GM12878 (cell line): ENCODE measurements at regions not wholly inside any gene's neighbourhood (a gene's known extent, or its start where the extent isn't known, plus 50 kb on each side); places are given as distances from the start of the nearest gene placed in this dataset.

Experiments used
- ATAC-seq: fragments of 200-7000 bp; cut with Tn5 transposase; 3 replicates; pipeline ENCODE4 v1.9.1; 2020; ENCODE audit warnings: mild to moderate bottlenecking, moderate library complexity
- BruUV-seq: library from RNA; stranded (reverse); fragments of 400-500 nt; replicated peaks from 2 replicates; lab custom pipeline; 2021; lab: Mats Ljungman, UMichigan
- CTCF ChIA-PET: fragments of 300-600 bp; sonication (Branson Sonifier 250); formaldehyde crosslinking; extraction: SDS; loops from one replicate; lab custom pipeline; 2021; ENCODE audit warnings: inconsistent platforms; lab: Yijun Ruan, JAX
- POLR2A ChIA-PET: fragments of 350-600 bp; formaldehyde crosslinking; extraction: SDS; loops from one replicate; lab custom pipeline; 2021; ENCODE audit warnings: inconsistent platforms; lab: Charles Lee
- RAD21 ChIA-PET: fragments of 300-600 bp; sonication (Branson Sonifier 250); formaldehyde crosslinking; loops from one replicate; lab custom pipeline; 2023; ENCODE audit warnings: antibody characterized with exemption; ENCODE audit not compliant: unreplicated experiment; lab: Charles Lee
- SMC1A ChIA-PET: fragments of 300-600 bp; sonication (Branson Sonifier 250); formaldehyde crosslinking; loops from one replicate; lab custom pipeline; 2023; ENCODE audit not compliant: unreplicated experiment, uncharacterized antibody; lab: Charles Lee
- DNase-seq: peaks from one replicate; pipeline ENCODE4 v3.0.0-alpha.2; 2011; ENCODE audit warnings: low read depth, low spot score
- FAIRE-seq: peaks from 3 replicates; lab custom pipeline; 2011; peaks lifted over from hg19 to GRCh38; lab: Jason Lieb, UNC
- H2AFZ ChIP-seq: 2 replicates; pipeline ENCODE4 v1.6.0; 2011; ENCODE audit warnings: low read depth, low read length, control low read depth; ENCODE audit not compliant: control insufficient read depth
- H3K27ac ChIP-seq: 2 replicates; pipeline ENCODE4 v1.5.1; 2011; ENCODE audit warnings: control low read depth; ENCODE audit not compliant: control insufficient read depth, insufficient read depth
- H3K27me3 ChIP-seq, 2 experiments: replicated peaks in 1 of 2; 2 replicates each; pipeline versions ENCODE4 v1.6.0 to v1.6.1; 2011; ENCODE audit warnings: low read length in 1 of 2; ENCODE audit not compliant: control insufficient read depth in 2 of 2, insufficient read depth in 2 of 2
- H3K36me3 ChIP-seq, 2 experiments: 2 replicates each; pipeline ENCODE4 v1.5.1; 2011; ENCODE audit warnings: low read length in 1 of 2; ENCODE audit not compliant: control insufficient read depth in 2 of 2, insufficient read depth in 2 of 2
- H3K4me1 ChIP-seq: 2 replicates; pipeline ENCODE4 v1.6.1; 2011; ENCODE audit warnings: mild to moderate bottlenecking, low read length, moderate library complexity, mixed read lengths; ENCODE audit not compliant: control insufficient read depth, insufficient read depth
- H3K4me2 ChIP-seq: 2 replicates; pipeline ENCODE4 v1.6.0; 2011; ENCODE audit warnings: control low read depth; ENCODE audit not compliant: control insufficient read depth, insufficient read depth
- H3K4me3 ChIP-seq: fragments of 200-600 bp; sonication (generic); 2 replicates; pipeline ENCODE4 v1.5.1; 2016
- H3K79me2 ChIP-seq: 2 replicates; pipeline ENCODE4 v1.6.0; 2011; ENCODE audit warnings: low read length; ENCODE audit not compliant: control insufficient read depth, insufficient read depth
- H3K9ac ChIP-seq: 2 replicates; pipeline ENCODE4 v1.8.0; 2011; ENCODE audit warnings: low read length, control low read depth, mixed read lengths; ENCODE audit not compliant: control insufficient read depth, insufficient read depth
- H3K9me3 ChIP-seq: replicated peaks from 3 replicates; pipeline ENCODE4 v1.5.1; 2011; ENCODE audit warnings: mild to moderate bottlenecking, low read length; ENCODE audit not compliant: control insufficient read depth, insufficient read depth
- H4K20me1 ChIP-seq: 2 replicates; pipeline ENCODE4 v1.6.0; 2011; ENCODE audit not compliant: control insufficient read depth, insufficient read depth
- ASH2L ChIP-seq: fragments of 300-600, 200-600 bp; sonication (generic); IDR thresholded peaks from 2 replicates; pipeline ENCODE4 v1.6.1; 2017; ENCODE audit warnings: low read depth, mild to moderate bottlenecking, borderline replicate concordance
- ELK1 ChIP-seq: IDR thresholded peaks from 2 replicates; pipeline ENCODE4 v1.6.1; 2012; ENCODE audit warnings: low read depth, low read length, improper control_type of control experiment
- IRF5 ChIP-seq: fragments of 450-650 bp; IDR thresholded peaks from 2 replicates; pipeline ENCODE4 v1.6.1; 2017; ENCODE audit warnings: borderline replicate concordance
- KDM1A ChIP-seq: fragments of 200-600 bp; sonication (generic); IDR thresholded peaks from 2 replicates; pipeline ENCODE4 v1.6.1; 2016; ENCODE audit warnings: borderline replicate concordance
- NRF1 ChIP-seq: conservative IDR thresholded peaks from 2 replicates; pipeline ENCODE4 v1.6.1; 2011; ENCODE audit warnings: mild to moderate bottlenecking, low read depth, low read length, improper control_type of control experiment
- PKNOX1 ChIP-seq: fragments of 450-650 bp; IDR thresholded peaks from 2 replicates; pipeline ENCODE4 v1.6.1; 2016; ENCODE audit warnings: mild to moderate bottlenecking
- RFX5 ChIP-seq: IDR thresholded peaks from 2 replicates; pipeline ENCODE4 v1.6.1; 2011; ENCODE audit warnings: low read depth, low read length, improper control_type of control experiment
- SMAD1 ChIP-seq: fragments of 450-650 bp; IDR thresholded peaks from 2 replicates; pipeline ENCODE4 v1.6.1; 2018; ENCODE audit warnings: mild to moderate bottlenecking, low read depth; ENCODE audit not compliant: partially characterized antibody
- TCF3 ChIP-seq: IDR thresholded peaks from 2 replicates; pipeline ENCODE4 v1.6.1; 2012; ENCODE audit warnings: low read depth, mild to moderate bottlenecking, low read length, borderline replicate concordance; ENCODE audit not compliant: insufficient read depth
- USF1 ChIP-seq: IDR thresholded peaks from 2 replicates; pipeline ENCODE4 v1.6.1; 2011; ENCODE audit warnings: borderline replicate concordance, low read depth, mild to moderate bottlenecking, moderate library complexity, mixed read lengths, low read length; ENCODE audit not compliant: insufficient read depth; ENCODE audit errors: extremely low read length
- WRNIP1 ChIP-seq: IDR thresholded peaks from 2 replicates; pipeline ENCODE4 v1.6.1; 2011; ENCODE audit warnings: low read depth, low read length, improper control_type of control experiment, borderline replicate concordance
- YY1 ChIP-seq: IDR thresholded peaks from 2 replicates; pipeline ENCODE4 v1.6.1; 2011; ENCODE audit warnings: low read depth, mild to moderate bottlenecking, low read length
- ZBED1 ChIP-seq: IDR thresholded peaks from 2 replicates; pipeline ENCODE4 v1.6.1; 2016; ENCODE audit warnings: borderline replicate concordance
- ZBTB40 ChIP-seq: fragments of 450-650 bp; IDR thresholded peaks from 2 replicates; pipeline ENCODE4 v1.6.1; 2016; ENCODE audit warnings: mild to moderate bottlenecking, moderate library complexity, borderline replicate concordance
- ZNF24 ChIP-seq: fragments of 450-650 bp; IDR thresholded peaks from 2 replicates; pipeline ENCODE4 v1.6.1; 2017; ENCODE audit warnings: antibody characterized with exemption, mild to moderate bottlenecking
- ZNF384 ChIP-seq: IDR thresholded peaks from 2 replicates; pipeline ENCODE4 v1.6.1; 2012; ENCODE audit warnings: low read depth, mild to moderate bottlenecking, low read length, improper control_type of control experiment, borderline replicate concordance
- WGBS: methylation state at CpG from one replicate; pipeline ENCODE4 v1.1.6; 2016; ENCODE audit warnings: low lambda C conversion rate; ENCODE audit not compliant: insufficient replicate concordance, insufficient coverage; ENCODE audit errors: missing lambda C conversion rate; 5-methylcytosine and 5-hydroxymethylcytosine counted together
- in situ Hi-C: fragments of 300-500 bp; cut with MboI; formaldehyde crosslinking; loops from 9 replicates; pipeline ENCODE4 v1.14.3; 2018; ENCODE audit warnings: mixed read lengths
- intact Hi-C: fragments of 100-400 bp; cut with micrococcal nuclease; formaldehyde crosslinking; loops from one replicate; pipeline ENCODE4 v1.14.2; 2022; ENCODE audit not compliant: unreplicated experiment

GRCh38 chr9:12060067-12060466, 633.1 kb upstream of the TYRP1 start:
- ChIA-PET CTCF (no interaction called here), RAD21 (no interaction called here), POLR2A (no interaction called here), SMC1A (no interaction called here)
- DNase-seq (no peak), FAIRE-seq (no peak), ATAC-seq (no peak)
- H3K27me3 ChIP-seq = no peaks in the 10 kb centered on the region
- 0% methylated on average over 2 of the region's 2 CpGs for WGBS
- no TSS peak for BruUV-seq
- no peak overlapping the region for H3K27ac ChIP-seq
- no peaks in the 10 kb centered on the region for H4K20me1 ChIP-seq
- H3K9me3 ChIP-seq = no peaks in the 10 kb centered on the region
- intact Hi-C loops = no loop called here
- no peaks in the 10 kb centered on the region for H3K4me1 ChIP-seq
- H3K9ac ChIP-seq = no peak overlapping the region
- in situ Hi-C loops = no loop called here
- no peaks in the 10 kb centered on the region for H3K79me2 ChIP-seq
- H3K4me3 ChIP-seq = no peak overlapping the region
- no peak overlapping the region for H3K4me2 ChIP-seq
- no peaks in the 10 kb centered on the region for H3K36me3 ChIP-seq
- H2AFZ ChIP-seq = no peak overlapping the region
- TF ChIP-seq ELK1 = no peak
- no peak for TF ChIP-seq ZNF384
- TF ChIP-seq PKNOX1 = no peak
- TF ChIP-seq USF1 = no peak
- TF ChIP-seq RFX5 = no peak
- TF ChIP-seq KDM1A = no peak
- no peak for TF ChIP-seq ASH2L
- no peak for TF ChIP-seq YY1
- TF ChIP-seq TCF3 = no peak
- TF ChIP-seq ZBTB40 = no peak
- no peak for TF ChIP-seq IRF5
- TF ChIP-seq NRF1 = no peak
- TF ChIP-seq ZNF24 = no peak
- TF ChIP-seq SMAD1 = no peak
- TF ChIP-seq WRNIP1 = no peak
- no peak for TF ChIP-seq ZBED1
